Right atrium auricular region (tissue), 2 donors: ENCODE measurements at regions not wholly inside any gene's neighbourhood (a gene's known extent, or its start where the extent isn't known, plus 50 kb on each side); places are given as distances from the start of the nearest gene placed in this dataset.

ENCODE experiments used
- DNase-seq: peaks from one replicate; pipeline ENCODE4 v3.0.0-alpha.2; 2019; ENCODE audit warnings: low spot score
- H3K27ac ChIP-seq, 2 donors: fragments of 200-600 bp; sonication (generic); 1 replicate in 1 of 2; 2 replicates in 1 of 2; pipeline ENCODE4 v1.5.1; 2016 to 2019
- H3K27me3 ChIP-seq, 2 donors: fragments of 200-600 bp; sonication (generic); one replicate each; pipeline versions ENCODE4 v1.5.1 to v1.6.0; 2017 to 2019
- H3K36me3 ChIP-seq: fragments of 200-600 bp; sonication (generic); one replicate; pipeline ENCODE4 v1.5.1; 2016
- H3K4me1 ChIP-seq, 2 donors: fragments of 200-600 bp; sonication (generic); one replicate each; pipeline versions ENCODE4 v1.5.1 to v1.6.0; 2017 to 2019
- H3K4me3 ChIP-seq, 2 donors: fragments of 200-600 bp; sonication (generic); 1 replicate in 1 of 2; 2 replicates in 1 of 2; pipeline ENCODE4 v1.5.1; 2017 to 2019; ENCODE audit warnings: mild to moderate bottlenecking in 1 of 2, moderate library complexity in 1 of 2
- H3K9me3 ChIP-seq, 2 donors: fragments of 200-600 bp; sonication (generic); one replicate each; pipeline ENCODE4 v1.5.1; 2019
- TF ChIP-seq, protein P1 (sequence below), 2 donors: fragments of 200-600 bp; sonication (generic); IDR thresholded peaks; one replicate each; pipeline ENCODE4 v1.5.1; 2019; ENCODE audit warnings: antibody characterized with exemption in 2 of 2

DNA sequence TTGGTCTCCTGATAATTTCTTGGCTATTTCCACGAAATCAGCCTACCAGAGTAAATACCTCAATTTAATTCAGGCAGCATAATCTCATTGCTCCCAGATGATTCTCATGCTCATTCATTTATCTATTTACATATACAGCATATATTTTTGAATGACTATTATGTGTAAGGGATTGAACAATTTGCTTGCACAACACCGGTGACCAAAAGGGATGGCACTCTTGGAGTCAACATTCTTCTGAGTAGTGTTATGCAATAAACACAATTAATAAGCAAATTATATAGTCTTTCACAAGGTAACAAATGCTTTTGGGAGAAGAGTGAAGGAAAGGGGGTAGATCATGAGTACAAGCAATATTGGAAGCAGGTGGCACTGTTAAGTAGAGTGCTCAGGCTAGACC is 1015.3 kb downstream of the ARAP2 start:
- Histone ChIP-seq H3K27me3 (no peaks in the 10 kb centered on the region), H3K9me3 (no peaks in the 10 kb centered on the region), H3K36me3 (no peaks in the 10 kb centered on the region), H3K4me3 (no peak overlapping the region), H3K4me1 (no peaks in the 10 kb centered on the region), H3K27ac (no peak overlapping the region)
- TF ChIP-seq, protein P1, sequence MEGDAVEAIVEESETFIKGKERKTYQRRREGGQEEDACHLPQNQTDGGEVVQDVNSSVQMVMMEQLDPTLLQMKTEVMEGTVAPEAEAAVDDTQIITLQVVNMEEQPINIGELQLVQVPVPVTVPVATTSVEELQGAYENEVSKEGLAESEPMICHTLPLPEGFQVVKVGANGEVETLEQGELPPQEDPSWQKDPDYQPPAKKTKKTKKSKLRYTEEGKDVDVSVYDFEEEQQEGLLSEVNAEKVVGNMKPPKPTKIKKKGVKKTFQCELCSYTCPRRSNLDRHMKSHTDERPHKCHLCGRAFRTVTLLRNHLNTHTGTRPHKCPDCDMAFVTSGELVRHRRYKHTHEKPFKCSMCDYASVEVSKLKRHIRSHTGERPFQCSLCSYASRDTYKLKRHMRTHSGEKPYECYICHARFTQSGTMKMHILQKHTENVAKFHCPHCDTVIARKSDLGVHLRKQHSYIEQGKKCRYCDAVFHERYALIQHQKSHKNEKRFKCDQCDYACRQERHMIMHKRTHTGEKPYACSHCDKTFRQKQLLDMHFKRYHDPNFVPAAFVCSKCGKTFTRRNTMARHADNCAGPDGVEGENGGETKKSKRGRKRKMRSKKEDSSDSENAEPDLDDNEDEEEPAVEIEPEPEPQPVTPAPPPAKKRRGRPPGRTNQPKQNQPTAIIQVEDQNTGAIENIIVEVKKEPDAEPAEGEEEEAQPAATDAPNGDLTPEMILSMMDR (IDR thresholded peaks at IDR 0.05), result no peak
- DNase-seq, result no peak

DNA sequence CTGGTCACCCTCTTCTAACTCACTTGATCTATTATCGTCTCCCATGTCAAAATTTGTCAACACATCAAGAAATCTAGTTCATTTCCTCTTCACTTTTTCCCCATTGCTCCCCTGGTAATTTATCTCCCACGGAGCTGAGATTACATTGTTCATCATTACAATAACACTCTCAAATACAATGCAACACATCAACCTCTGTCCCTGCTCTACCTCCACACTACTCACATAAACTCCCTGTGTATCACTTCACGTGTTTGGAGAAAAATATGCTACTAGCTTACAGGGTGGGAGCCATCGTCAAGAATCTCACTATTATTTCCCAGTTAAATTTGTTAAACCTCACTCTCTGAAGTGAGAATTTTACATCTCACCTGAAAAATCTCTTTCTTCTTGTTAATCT is 1006.4 kb downstream of the ARAP2 start:
- Histone ChIP-seq H3K4me1 (no peaks in the 10 kb centered on the region), H3K27me3 (no peaks in the 10 kb centered on the region), H3K9me3 (peaks cover 0 to 3% of the 10 kb centered on the region in 2 donors), H3K27ac (no peak overlapping the region), H3K4me3 (no peak overlapping the region), H3K36me3 (no peaks in the 10 kb centered on the region)
- DNase-seq, result no peak
- TF ChIP-seq, protein P1 (IDR thresholded peaks at IDR 0.05), result no peak

DNA sequence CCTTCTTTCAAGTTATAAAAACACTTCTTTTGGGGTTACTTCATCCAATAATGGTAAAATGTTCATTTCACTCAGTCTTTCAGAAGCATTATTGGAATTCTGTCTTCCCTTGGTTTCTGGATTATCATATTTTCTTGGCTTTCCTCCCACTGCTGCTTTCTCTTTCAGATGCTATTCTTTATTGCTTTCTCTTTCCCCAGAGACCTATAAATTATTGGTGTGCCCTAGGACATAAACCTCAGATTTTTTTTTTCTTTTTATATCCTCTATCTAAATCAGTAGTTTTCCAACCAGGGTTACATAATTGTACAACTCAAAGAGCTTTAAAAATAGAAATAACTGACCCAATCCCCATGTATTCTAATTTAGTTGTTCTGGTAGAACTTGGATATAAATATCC is 1005.5 kb downstream of the ARAP2 start:
- Histone ChIP-seq H3K36me3 (no peaks in the 10 kb centered on the region), H3K9me3 (peaks cover 0 to 3% of the 10 kb centered on the region in 2 donors), H3K4me1 (no peaks in the 10 kb centered on the region), H3K4me3 (no peak overlapping the region), H3K27ac (no peak overlapping the region), H3K27me3 (no peaks in the 10 kb centered on the region)
- DNase-seq, result no peak
- TF ChIP-seq, protein P1 (IDR thresholded peaks at IDR 0.05), result no peak

DNA sequence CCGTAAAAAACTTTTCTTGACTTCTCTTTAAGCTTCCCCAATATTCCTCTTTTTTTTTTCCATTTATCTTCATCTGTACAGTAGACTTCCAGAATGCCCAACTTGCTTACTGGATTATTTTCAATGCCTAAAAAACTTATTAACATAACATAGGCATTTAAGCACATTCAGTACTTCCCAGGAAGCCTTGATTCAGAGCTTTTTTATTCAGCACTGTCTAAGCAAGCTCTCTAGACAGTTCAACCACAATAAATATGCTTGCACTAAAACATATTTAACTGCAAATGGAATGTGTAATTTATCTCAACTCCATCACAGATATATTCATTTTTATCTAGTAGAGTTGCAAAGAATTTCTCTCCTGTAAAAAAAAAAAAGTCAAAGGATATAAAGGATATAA is 997.8 kb downstream of the ARAP2 start:
- H3K27me3 ChIP-seq, result no peaks in the 10 kb centered on the region
- H3K36me3 ChIP-seq, result no peaks in the 10 kb centered on the region
- H3K9me3 ChIP-seq, result no peaks in the 10 kb centered on the region
- TF ChIP-seq, protein P1 (IDR thresholded peaks at IDR 0.05), result no peak
- H3K4me1 ChIP-seq, result no peaks in the 10 kb centered on the region
- H3K4me3 ChIP-seq, result no peak overlapping the region
- H3K27ac ChIP-seq, result no peak overlapping the region
- no peak for DNase-seq

DNA sequence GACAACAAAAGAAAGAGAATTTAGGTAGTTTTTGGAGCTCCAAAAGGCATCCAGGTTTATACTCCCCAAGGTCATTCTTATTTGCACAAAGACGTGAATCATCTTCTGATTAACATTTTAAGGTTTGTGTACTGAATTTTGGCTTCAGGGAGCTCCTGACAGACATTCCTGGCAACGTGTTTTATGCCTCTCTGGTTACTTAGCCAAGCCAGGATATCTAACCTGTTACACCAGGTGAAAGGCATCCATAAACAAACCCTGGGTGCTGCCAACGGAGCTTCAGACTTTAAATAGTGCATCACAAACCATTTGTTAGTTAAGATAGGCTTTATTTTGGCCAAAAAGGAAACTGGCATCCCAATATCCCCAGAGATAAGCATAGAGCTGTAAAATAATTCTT is 997.3 kb downstream of the ARAP2 start:
- H3K4me3 ChIP-seq, result no peak overlapping the region
- H3K27me3 ChIP-seq, result no peaks in the 10 kb centered on the region
- no peaks in the 10 kb centered on the region for H3K9me3 ChIP-seq
- no peak for DNase-seq
- TF ChIP-seq, protein P1 (IDR thresholded peaks at IDR 0.05), result no peak
- H3K27ac ChIP-seq, result no peak overlapping the region
- no peaks in the 10 kb centered on the region for H3K36me3 ChIP-seq
- H3K4me1 ChIP-seq, result no peaks in the 10 kb centered on the region

DNA sequence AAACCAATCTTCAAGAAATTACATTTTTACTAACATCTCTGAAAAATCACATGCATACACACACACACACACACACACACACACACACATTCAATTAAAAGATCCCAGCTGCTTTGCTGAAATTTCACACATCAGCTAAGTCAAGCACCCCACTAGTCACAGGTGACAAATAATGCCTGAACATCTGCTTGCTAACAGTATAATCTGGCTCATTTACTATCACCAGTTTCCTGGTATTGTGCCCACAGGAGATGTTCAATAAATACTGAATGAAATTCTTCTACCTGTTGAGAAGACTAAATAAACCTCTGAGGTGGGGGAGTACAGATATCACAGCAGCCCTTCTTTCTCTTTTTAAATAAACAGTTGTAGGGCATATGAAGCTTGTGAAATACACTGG is 994.0 kb downstream of the ARAP2 start:
- no peaks in the 10 kb centered on the region for H3K4me1 ChIP-seq
- no peaks in the 10 kb centered on the region for H3K9me3 ChIP-seq
- no peak for DNase-seq
- H3K4me3 ChIP-seq, result no peak overlapping the region
- H3K27me3 ChIP-seq, result no peaks in the 10 kb centered on the region
- H3K27ac ChIP-seq, result no peak overlapping the region
- no peaks in the 10 kb centered on the region for H3K36me3 ChIP-seq
- TF ChIP-seq, protein P1 (IDR thresholded peaks at IDR 0.05), result no peak
